Astrocyte (in vitro differentiated cells and primary cell): ENCODE measurements at regions not wholly inside any gene's neighbourhood (a gene's known extent, or its start where the extent isn't known, plus 50 kb on each side); places are given as distances from the start of the nearest gene placed in this dataset.

Source experiments
- EZH2 ChIP-seq: IDR thresholded peaks from 2 replicates; pipeline ENCODE4 v1.6.1; 2012; ENCODE audit warnings: mild to moderate bottlenecking, low read length, inconsistent platforms; ENCODE audit not compliant: insufficient read depth
- TF ChIP-seq, protein P1 (sequence below): IDR thresholded peaks from 2 replicates; pipeline ENCODE4 v1.5.1; 2011; ENCODE audit warnings: low read depth, mild to moderate bottlenecking, inconsistent platforms, low read length, moderate library complexity; ENCODE audit not compliant: insufficient read depth

DNA sequence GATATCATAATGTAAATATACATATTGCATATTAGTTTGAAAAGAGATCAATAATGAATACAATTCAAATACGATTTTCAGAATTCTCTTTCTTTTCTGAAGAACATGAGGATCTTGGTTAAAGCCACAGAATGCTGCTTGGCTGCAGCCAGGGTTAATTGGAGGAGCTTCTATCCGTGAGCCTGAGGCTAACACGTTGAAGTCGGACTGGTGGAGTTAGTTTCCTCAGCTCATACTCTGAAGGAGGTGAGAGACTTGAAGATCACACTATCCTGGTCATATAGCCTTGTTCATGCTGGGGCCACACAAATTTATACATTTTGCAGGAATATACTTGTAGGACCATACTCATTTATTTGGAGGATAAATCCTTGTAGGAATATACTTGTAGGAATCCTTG is 335.8 kb downstream of the TRIB2 start:
- TF ChIP-seq, protein P1, sequence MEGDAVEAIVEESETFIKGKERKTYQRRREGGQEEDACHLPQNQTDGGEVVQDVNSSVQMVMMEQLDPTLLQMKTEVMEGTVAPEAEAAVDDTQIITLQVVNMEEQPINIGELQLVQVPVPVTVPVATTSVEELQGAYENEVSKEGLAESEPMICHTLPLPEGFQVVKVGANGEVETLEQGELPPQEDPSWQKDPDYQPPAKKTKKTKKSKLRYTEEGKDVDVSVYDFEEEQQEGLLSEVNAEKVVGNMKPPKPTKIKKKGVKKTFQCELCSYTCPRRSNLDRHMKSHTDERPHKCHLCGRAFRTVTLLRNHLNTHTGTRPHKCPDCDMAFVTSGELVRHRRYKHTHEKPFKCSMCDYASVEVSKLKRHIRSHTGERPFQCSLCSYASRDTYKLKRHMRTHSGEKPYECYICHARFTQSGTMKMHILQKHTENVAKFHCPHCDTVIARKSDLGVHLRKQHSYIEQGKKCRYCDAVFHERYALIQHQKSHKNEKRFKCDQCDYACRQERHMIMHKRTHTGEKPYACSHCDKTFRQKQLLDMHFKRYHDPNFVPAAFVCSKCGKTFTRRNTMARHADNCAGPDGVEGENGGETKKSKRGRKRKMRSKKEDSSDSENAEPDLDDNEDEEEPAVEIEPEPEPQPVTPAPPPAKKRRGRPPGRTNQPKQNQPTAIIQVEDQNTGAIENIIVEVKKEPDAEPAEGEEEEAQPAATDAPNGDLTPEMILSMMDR = no peak
- no peak for TF ChIP-seq EZH2
